Lung (tissue), 11 donors: ENCODE measurements at regions not wholly inside any gene's neighbourhood (a gene's known extent, or its start where the extent isn't known, plus 50 kb on each side); places are given as distances from the start of the nearest gene placed in this dataset.
"Not testable (repeated sequence)": the region's sequence is repeated elsewhere in the genome, so short reads cannot be mapped to it uniquely, and the experiment has no call there.

Experiments
- ATAC-seq: fragments of 200-7000 bp; cut with Tn5 transposase; one replicate; pipeline ENCODE4 v1.9.1; 2020; ENCODE audit warnings: moderate number of reproducible peaks; ENCODE audit not compliant: insufficient read depth, low FRiP score
- DNase-seq, 3 donors: peaks; one replicate each; pipeline ENCODE4 v3.0.0-alpha.2; 2013 to 2017
- H3K27ac ChIP-seq, 2 donors: one replicate each; pipeline ENCODE4 v1.5.1; 2013; ENCODE audit warnings: mild to moderate bottlenecking in 2 of 2, moderate library complexity in 2 of 2, control low read depth in 1 of 2, inconsistent platforms in 1 of 2, low read depth in 1 of 2, low read length in 1 of 2
- H3K27me3 ChIP-seq, 3 donors: one replicate each; pipeline ENCODE4 v1.5.1; 2013; ENCODE audit warnings: low read length in 2 of 3; ENCODE audit not compliant: control insufficient read depth in 3 of 3, insufficient read depth in 3 of 3
- H3K36me3 ChIP-seq, 4 donors: one replicate each; pipeline ENCODE4 v1.5.1; 2013; ENCODE audit warnings: low read length in 4 of 4, mild to moderate bottlenecking in 1 of 4, moderate library complexity in 1 of 4; ENCODE audit not compliant: control insufficient read depth in 4 of 4, insufficient read depth in 4 of 4
- H3K4me1 ChIP-seq, 5 donors: one replicate each; pipeline ENCODE4 v1.5.1; 2013; ENCODE audit warnings: low read length in 5 of 5, mild to moderate bottlenecking in 2 of 5, moderate library complexity in 1 of 5; ENCODE audit not compliant: control insufficient read depth in 5 of 5, insufficient read depth in 5 of 5
- H3K4me3 ChIP-seq: one replicate; pipeline ENCODE4 v1.5.1; 2013; ENCODE audit warnings: mild to moderate bottlenecking, control low read depth, moderate library complexity
- H3K9ac ChIP-seq, 2 donors: one replicate each; pipeline ENCODE4 v1.5.1; 2013; ENCODE audit warnings: low read length in 2 of 2, control low read depth in 1 of 2; ENCODE audit not compliant: insufficient read depth in 1 of 2
- H3K9me3 ChIP-seq, 4 donors: one replicate each; pipeline ENCODE4 v1.5.1; 2013; ENCODE audit warnings: low read length in 3 of 4, mild to moderate bottlenecking in 1 of 4, moderate library complexity in 1 of 4; ENCODE audit not compliant: control insufficient read depth in 4 of 4, insufficient read depth in 3 of 4
- CTCF ChIP-seq: IDR thresholded peaks from 2 replicates; pipeline ENCODE4 v1.5.1; 2012; ENCODE audit warnings: mild to moderate bottlenecking; ENCODE audit errors: control extremely low read depth, extremely low read depth
- WGBS, 2 donors: extraction: QIAGEN DNeasy Blood & Tissue Kit; methylation state at CpG; one replicate each; pipeline ENCODE4 v1.1.7; 2013; 5-methylcytosine and 5-hydroxymethylcytosine counted together
- donor health status: control.
- donor health status: control.
- donor health status: Bipolar disorder and iron deficiency.
- donor health status: healthy.
- donor health status: DM: yes; HTN: yes; CAD: no.

GRCh38 chr3:22013641-22014040, 262.6 kb upstream of the ZNF385D start:
- TF ChIP-seq CTCF = no peak
- WGBS, 2 donors = 83 to 97% methylated on average over 1 of the region's 1 CpG

GRCh38 chr3:22016197-22016596, 265.2 kb upstream of the ZNF385D start:
- Histone ChIP-seq H3K9ac (no peak overlapping the region), H3K9me3 (no peaks in the 10 kb centered on the region), H3K27me3 (no peaks in the 10 kb centered on the region), H3K36me3 (no peaks in the 10 kb centered on the region), H3K4me1 (no peaks in the 10 kb centered on the region), H3K4me3 (no peak overlapping the region), H3K27ac (no peak overlapping the region)
- TF ChIP-seq CTCF = no peak
- DNase-seq (no peak), ATAC-seq (no peak)
- 62 to 72% methylated on average over 4 of the region's 4 CpGs for WGBS, 2 donors

More at GRCh38 chr3:22013641-22014040, 262.6 kb upstream of the ZNF385D start:
- DNase-seq (no peak), ATAC-seq (no peak)
- Histone ChIP-seq H3K27ac (no peak overlapping the region), H3K4me3 (no peak overlapping the region), H3K9me3 (no peaks in the 10 kb centered on the region), H3K36me3 (no peaks in the 10 kb centered on the region), H3K4me1 (no peaks in the 10 kb centered on the region), H3K27me3 (no peaks in the 10 kb centered on the region), H3K9ac (no peak overlapping the region)

GRCh38 chr3:22024638-22025037, 273.6 kb upstream of the ZNF385D start:
- not testable (repeated sequence) for DNase-seq, ATAC-seq, H3K4me1 ChIP-seq, H3K36me3 ChIP-seq, H3K9me3 ChIP-seq, H3K9ac ChIP-seq, H3K27me3 ChIP-seq, H3K27ac ChIP-seq, H3K4me3 ChIP-seq
- WGBS, 2 donors = 93 to 95% methylated on average over 5 of the region's 5 CpGs

- no peak for TF ChIP-seq CTCF
- Histone ChIP-seq H3K27ac (no peak overlapping the region), H3K4me1 (no peaks in the 10 kb centered on the region), H3K9ac (no peak overlapping the region), H3K27me3 (no peaks in the 10 kb centered on the region), H3K36me3 (no peaks in the 10 kb centered on the region), H3K9me3 (peaks cover 0 to 5% (median 2%) of the 10 kb centered on the region in 4 donors), H3K4me3 (no peak overlapping the region)
- DNase-seq = no peak
- ATAC-seq = no peak
- 85 to 89% methylated on average over 4 of the region's 4 CpGs for WGBS, 2 donors
Observed at GRCh38 chr3:22029480-22029879, 278.5 kb upstream of the ZNF385D start.
